Mesenchymal stem cell (in vitro differentiated cells and primary cell): ENCODE measurements at regions not wholly inside any gene's neighbourhood (a gene's known extent, or its start where the extent isn't known, plus 50 kb on each side); places are given as distances from the start of the nearest gene placed in this dataset.
A peak's percentile ranks its signal among the peaks of the same experiment; 100 is the strongest.

Experiments used
- DNase-seq: peaks from one replicate; pipeline ENCODE4 v3.0.0-alpha.2; 2013
- H2AFZ ChIP-seq: one replicate; pipeline ENCODE4 v1.6.1; 2013; ENCODE audit warnings: low read depth, mild to moderate bottlenecking, control low read depth, inconsistent platforms, low read length, moderate library complexity
- H2AK5ac ChIP-seq: 2 replicates; pipeline ENCODE4 v1.6.1; 2013; ENCODE audit warnings: low read length, moderate library complexity, mild to moderate bottlenecking, inconsistent platforms; ENCODE audit not compliant: severe bottlenecking
- H2BK120ac ChIP-seq: one replicate; pipeline ENCODE4 v1.6.1; 2013; ENCODE audit warnings: low read depth, mild to moderate bottlenecking, inconsistent platforms, low read length, moderate library complexity
- H2BK12ac ChIP-seq, 2 experiments: one replicate each; pipeline ENCODE4 v1.6.1; 2013; ENCODE audit warnings: inconsistent platforms in 2 of 2, low read length in 2 of 2, mild to moderate bottlenecking in 2 of 2, moderate library complexity in 2 of 2, control low read depth in 1 of 2
- H2BK15ac ChIP-seq: one replicate; pipeline ENCODE4 v1.6.1; 2013; ENCODE audit warnings: mild to moderate bottlenecking, low read depth, inconsistent platforms; ENCODE audit not compliant: poor library complexity, severe bottlenecking
- H2BK5ac ChIP-seq: 2 replicates; pipeline ENCODE4 v1.6.1; 2013; ENCODE audit warnings: low read depth, mild to moderate bottlenecking, low read length, control low read depth, inconsistent platforms; ENCODE audit not compliant: poor library complexity, severe bottlenecking
- H3K14ac ChIP-seq, 2 experiments: one replicate each; pipeline ENCODE4 v1.6.1; 2013; ENCODE audit warnings: inconsistent platforms in 2 of 2, low read length in 2 of 2, control low read depth in 1 of 2, mild to moderate bottlenecking in 1 of 2, moderate library complexity in 1 of 2
- H3K18ac ChIP-seq, 2 experiments: one replicate each; pipeline ENCODE4 v1.6.1; 2013; ENCODE audit warnings: inconsistent platforms in 2 of 2, low read length in 2 of 2, control low read depth in 1 of 2, low read depth in 1 of 2, mild to moderate bottlenecking in 1 of 2
- H3K23ac ChIP-seq, 2 experiments: one replicate each; pipeline ENCODE4 v1.6.1; 2013; ENCODE audit warnings: inconsistent platforms in 2 of 2, low read length in 2 of 2, mild to moderate bottlenecking in 2 of 2, moderate library complexity in 2 of 2, control low read depth in 1 of 2
- H3K27ac ChIP-seq: 2 replicates; pipeline ENCODE4 v1.5.1; 2013; ENCODE audit warnings: mild to moderate bottlenecking, moderate library complexity, low read length, control low read depth, inconsistent platforms; ENCODE audit not compliant: poor library complexity, severe bottlenecking
- H3K27me3 ChIP-seq, 2 experiments: 2 replicates each; pipeline versions ENCODE4 v1.6.1 to v1.7.0; 2013; ENCODE audit warnings: low read length in 2 of 2, mild to moderate bottlenecking in 2 of 2, moderate library complexity in 2 of 2, control low read depth in 1 of 2, inconsistent platforms in 1 of 2; ENCODE audit not compliant: control insufficient read depth in 1 of 2, insufficient read depth in 1 of 2
- H3K36me3 ChIP-seq, 2 experiments: 2 replicates each; pipeline versions ENCODE4 v1.6.1 to v1.7.0; 2013; ENCODE audit warnings: low read length in 2 of 2, control low read depth in 1 of 2, inconsistent platforms in 1 of 2, low read depth in 1 of 2, mild to moderate bottlenecking in 1 of 2; ENCODE audit not compliant: insufficient read depth in 2 of 2, control insufficient read depth in 1 of 2
- H3K4ac ChIP-seq, 2 experiments: one replicate each; pipeline ENCODE4 v1.6.1; 2013; ENCODE audit warnings: inconsistent platforms in 2 of 2, low read length in 2 of 2, mild to moderate bottlenecking in 2 of 2, moderate library complexity in 2 of 2, control low read depth in 1 of 2, low read depth in 1 of 2
- H3K4me1 ChIP-seq: 2 replicates; pipeline ENCODE4 v1.6.1; 2013; ENCODE audit warnings: low read depth, low read length, control low read depth; ENCODE audit not compliant: control insufficient read depth, insufficient read depth
- H3K4me2 ChIP-seq: 2 replicates; pipeline ENCODE4 v1.6.1; 2013; ENCODE audit warnings: low read length, mild to moderate bottlenecking, inconsistent platforms; ENCODE audit not compliant: poor library complexity, severe bottlenecking
- H3K4me3 ChIP-seq, 2 experiments: 2 replicates each; pipeline versions ENCODE4 v1.5.1 to v1.7.0; 2013; ENCODE audit warnings: low read length in 2 of 2, mild to moderate bottlenecking in 2 of 2, control low read depth in 1 of 2, low read depth in 1 of 2; ENCODE audit not compliant: insufficient read depth in 1 of 2
- H3K79me1 ChIP-seq: replicated peaks from 2 replicates; pipeline ENCODE4 v1.6.1; 2013; ENCODE audit warnings: mild to moderate bottlenecking, control low read depth, low read length, inconsistent platforms; ENCODE audit not compliant: poor library complexity, severe bottlenecking
- H3K9ac ChIP-seq: 2 replicates; pipeline ENCODE4 v1.7.0; 2013; ENCODE audit warnings: mild to moderate bottlenecking, low read length, moderate library complexity
- H3K9me3 ChIP-seq: 2 replicates; pipeline ENCODE4 v1.7.0; 2013; ENCODE audit warnings: mild to moderate bottlenecking, low read length; ENCODE audit not compliant: control insufficient read depth
- H4K8ac ChIP-seq: one replicate; pipeline ENCODE4 v1.6.1; 2013; ENCODE audit warnings: inconsistent platforms, mild to moderate bottlenecking, low read length, moderate library complexity
- H4K91ac ChIP-seq: one replicate; pipeline ENCODE4 v1.6.1; 2013; ENCODE audit warnings: mild to moderate bottlenecking, low read length, inconsistent platforms
- WGBS: methylation state at CpG from one replicate; pipeline ENCODE4 v1.1.7; 2013; ENCODE audit warnings: mixed read lengths; 5-methylcytosine and 5-hydroxymethylcytosine counted together

- peak; percentile 89 for DNase-seq
- no peak overlapping the region for H3K27ac ChIP-seq
- H3K27me3 ChIP-seq = peaks cover 6 to 43% of the 10 kb centered on the region in 2 experiments
- no peaks in the 10 kb centered on the region for H3K79me1 ChIP-seq
- peaks cover 3% of the 10 kb centered on the region for H3K9me3 ChIP-seq
- H2BK15ac ChIP-seq = peak overlapping the region; percentile 67
- WGBS = 47% methylated on average over 14 of the region's 16 CpGs
- H2BK5ac ChIP-seq = no peak overlapping the region
- no peak overlapping the region for H3K4me2 ChIP-seq
- no peak overlapping the region for H3K4me3 ChIP-seq
- H3K18ac ChIP-seq = peak overlapping the region; percentile 74 to 76
- no peak overlapping the region for H3K14ac ChIP-seq
- no peak overlapping the region for H2AFZ ChIP-seq
- H4K8ac ChIP-seq = peak overlapping the region; percentile 49
- H3K4me1 ChIP-seq = peaks cover 4% of the 10 kb centered on the region
- peak overlapping the region in 1 of 2 experiments; percentile 91 for H2BK12ac ChIP-seq
- H3K9ac ChIP-seq = no peak overlapping the region
- H2AK5ac ChIP-seq = no peak overlapping the region
- no peak overlapping the region for H4K91ac ChIP-seq
- peak overlapping the region in 1 of 2 experiments; percentile 24 for H3K4ac ChIP-seq
- no peaks in the 10 kb centered on the region for H3K36me3 ChIP-seq
- no peak overlapping the region for H3K23ac ChIP-seq
- peak overlapping the region; percentile 46 for H2BK120ac ChIP-seq
Measured at GRCh38 chr6:167744681-167745669, 81.7 kb upstream of the AFDN start.

- Histone ChIP-seq H3K18ac (peak overlapping the region; percentile 58 to 73), H4K8ac (peak overlapping the region; percentile 16), H3K14ac (no peak overlapping the region), H3K4me3 (no peak overlapping the region), H4K91ac (no peak overlapping the region), H2BK15ac (peak overlapping the region; percentile 63), H3K9me3 (peaks cover 3% of the 10 kb centered on the region), H2BK120ac (no peak overlapping the region), H3K36me3 (no peaks in the 10 kb centered on the region), H2BK12ac (peak overlapping the region in 1 of 2 experiments; percentile 91), H3K4me2 (no peak overlapping the region), H3K27ac (no peak overlapping the region), H3K9ac (no peak overlapping the region), H3K27me3 (peaks cover 6 to 43% of the 10 kb centered on the region in 2 experiments), H3K4me1 (peaks cover 6% of the 10 kb centered on the region), H2AK5ac (no peak overlapping the region), H2BK5ac (no peak overlapping the region), H3K4ac (peak overlapping the region in 1 of 2 experiments; percentile 29), H3K79me1 (no peaks in the 10 kb centered on the region), H3K23ac (no peak overlapping the region), H2AFZ (no peak overlapping the region)
- no peak for DNase-seq
- WGBS = 83% methylated on average over 19 of the region's 19 CpGs
Measured at GRCh38 chr6:167745670-167746389, 80.9 kb upstream of the AFDN start.

- Histone ChIP-seq H4K8ac (peak overlapping the region; percentile 19), H3K27me3 (peaks cover 11 to 43% of the 10 kb centered on the region in 2 experiments), H2BK120ac (no peak overlapping the region), H3K23ac (no peak overlapping the region), H3K9ac (no peak overlapping the region), H3K36me3 (no peaks in the 10 kb centered on the region), H3K27ac (no peak overlapping the region), H2AFZ (no peak overlapping the region), H3K79me1 (no peaks in the 10 kb centered on the region), H3K4me3 (no peak overlapping the region), H3K18ac (peak overlapping the region; percentile 13 to 23), H2AK5ac (no peak overlapping the region), H3K4me1 (peaks cover 8% of the 10 kb centered on the region), H2BK15ac (peak overlapping the region; percentile 86), H3K14ac (no peak overlapping the region), H2BK12ac (peak overlapping the region in 1 of 2 experiments; percentile 91), H3K4ac (peak overlapping the region in 1 of 2 experiments; percentile 46), H2BK5ac (no peak overlapping the region), H3K4me2 (no peak overlapping the region), H3K9me3 (peaks cover 3% of the 10 kb centered on the region), H4K91ac (no peak overlapping the region)
- 89% methylated on average over 17 of the region's 17 CpGs for WGBS
- DNase-seq = no peak
Measured at GRCh38 chr6:167746390-167746907, 80.3 kb upstream of the AFDN start.
